Liver (tissue), 3 donors: ENCODE measurements at regions not wholly inside any gene's neighbourhood (a gene's known extent, or its start where the extent isn't known, plus 50 kb on each side); places are given as distances from the start of the nearest gene placed in this dataset.

Experiments
- GABPA ChIP-seq, 2 donors: IDR thresholded peaks in 1 of 2; conservative IDR thresholded peaks in 1 of 2; 2 replicates each; pipeline ENCODE4 v1.6.1; 2016; ENCODE audit warnings: antibody characterized with exemption in 2 of 2, mild to moderate bottlenecking in 1 of 2, moderate library complexity in 1 of 2
- JUND ChIP-seq, 2 donors: IDR thresholded peaks; 2 replicates each; pipeline ENCODE4 v1.6.1; 2016; ENCODE audit warnings: antibody characterized with exemption in 2 of 2
- TF ChIP-seq, protein P1 (sequence below): fragments of 150-350 bp; IDR thresholded peaks from 2 replicates; pipeline ENCODE4 v1.5.1; 2017; ENCODE audit warnings: improper control_type of control experiment, low read depth, low read length; ENCODE audit not compliant: missing input control
- TF ChIP-seq, protein P2 (sequence below): IDR thresholded peaks from 2 replicates; pipeline ENCODE4 v1.6.1; 2016; ENCODE audit warnings: antibody characterized with exemption
- donor health status: healthy.
- donor health status: healthy.

DNA sequence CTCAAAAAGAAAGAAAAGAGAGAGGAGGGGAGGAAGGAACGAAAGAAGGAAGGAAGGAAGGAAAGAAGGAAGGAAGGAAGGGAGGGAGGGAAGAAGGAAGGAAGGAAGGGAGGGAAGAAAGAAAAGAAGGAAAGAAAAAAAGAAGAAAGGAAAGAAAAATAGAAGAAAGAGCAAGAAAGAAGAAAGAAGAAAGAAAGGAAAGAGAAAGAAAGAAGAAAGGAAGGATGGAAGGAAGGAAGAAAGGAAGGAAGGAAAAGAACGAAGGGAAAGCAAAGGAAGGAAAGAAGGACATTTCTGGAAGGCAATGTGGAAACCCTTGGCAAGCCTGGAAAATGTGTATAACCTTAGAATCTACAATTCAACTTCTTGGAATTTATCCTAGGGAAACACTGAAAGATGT lies 150.4 kb upstream of the LHX1 start:
- TF ChIP-seq JUND (IDR thresholded peaks at IDR 0.05) (no peak), GABPA (IDR thresholded peaks at IDR 0.05 in 1 of 2, conservative IDR thresholded peaks at IDR 0.05 in 1 of 2) (no peak)
- TF ChIP-seq, protein P1, sequence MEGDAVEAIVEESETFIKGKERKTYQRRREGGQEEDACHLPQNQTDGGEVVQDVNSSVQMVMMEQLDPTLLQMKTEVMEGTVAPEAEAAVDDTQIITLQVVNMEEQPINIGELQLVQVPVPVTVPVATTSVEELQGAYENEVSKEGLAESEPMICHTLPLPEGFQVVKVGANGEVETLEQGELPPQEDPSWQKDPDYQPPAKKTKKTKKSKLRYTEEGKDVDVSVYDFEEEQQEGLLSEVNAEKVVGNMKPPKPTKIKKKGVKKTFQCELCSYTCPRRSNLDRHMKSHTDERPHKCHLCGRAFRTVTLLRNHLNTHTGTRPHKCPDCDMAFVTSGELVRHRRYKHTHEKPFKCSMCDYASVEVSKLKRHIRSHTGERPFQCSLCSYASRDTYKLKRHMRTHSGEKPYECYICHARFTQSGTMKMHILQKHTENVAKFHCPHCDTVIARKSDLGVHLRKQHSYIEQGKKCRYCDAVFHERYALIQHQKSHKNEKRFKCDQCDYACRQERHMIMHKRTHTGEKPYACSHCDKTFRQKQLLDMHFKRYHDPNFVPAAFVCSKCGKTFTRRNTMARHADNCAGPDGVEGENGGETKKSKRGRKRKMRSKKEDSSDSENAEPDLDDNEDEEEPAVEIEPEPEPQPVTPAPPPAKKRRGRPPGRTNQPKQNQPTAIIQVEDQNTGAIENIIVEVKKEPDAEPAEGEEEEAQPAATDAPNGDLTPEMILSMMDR: no peak
- TF ChIP-seq, protein P2, sequence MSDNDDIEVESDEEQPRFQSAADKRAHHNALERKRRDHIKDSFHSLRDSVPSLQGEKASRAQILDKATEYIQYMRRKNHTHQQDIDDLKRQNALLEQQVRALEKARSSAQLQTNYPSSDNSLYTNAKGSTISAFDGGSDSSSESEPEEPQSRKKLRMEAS: no peak
